Right lobe of liver (tissue), 6 donors: ENCODE measurements at regions not wholly inside any gene's neighbourhood (a gene's known extent, or its start where the extent isn't known, plus 50 kb on each side); places are given as distances from the start of the nearest gene placed in this dataset.

ENCODE experiments used
- ATAC-seq, 4 donors: fragments of 200-7000 bp; cut with Tn5 transposase; one replicate each; pipeline ENCODE4 v1.9.1; 2020; ENCODE audit warnings: mild to moderate bottlenecking in 4 of 4, moderate library complexity in 4 of 4
- DNase-seq, 3 donors: peaks; one replicate each; pipeline ENCODE4 v3.0.0-alpha.2; 2020
- H3K27ac ChIP-seq, 3 donors: fragments of 200-600 bp; one replicate each; pipeline ENCODE4 v1.8.0; 2022
- H3K27me3 ChIP-seq, 2 donors: fragments of 200-600 bp; one replicate each; pipeline ENCODE4 v1.8.0; 2022
- H3K36me3 ChIP-seq, 4 donors: fragments of 200-600 bp; sonication (generic) in 1 of 4; one replicate each; pipeline versions ENCODE4 v1.5.1 to v1.8.0; 2017 to 2022; ENCODE audit warnings: control low read depth in 1 of 4
- H3K4me1 ChIP-seq, 4 donors: fragments of 200-600 bp; sonication (generic) in 1 of 4; one replicate each; pipeline versions ENCODE4 v1.5.1 to v1.8.0; 2017 to 2022; ENCODE audit warnings: control low read depth in 1 of 4
- H3K4me3 ChIP-seq, 3 donors: fragments of 200-600 bp; one replicate each; pipeline ENCODE4 v1.8.0; 2022
- H3K9me3 ChIP-seq, 4 donors: fragments of 200-600 bp; sonication (generic) in 1 of 4; one replicate each; pipeline versions ENCODE4 v1.5.1 to v1.8.0; 2017 to 2022; ENCODE audit warnings: control low read depth in 1 of 4
- POLR2A ChIP-seq: fragments of 450-650 bp; IDR thresholded peaks from one replicate; pipeline ENCODE4 v1.6.1; 2017; ENCODE audit warnings: antibody characterized with exemption, mild to moderate bottlenecking
- WGBS: methylation state at CpG from one replicate; pipeline ENCODE4 v1.1.6; 2018; ENCODE audit warnings: low coverage, low lambda C conversion rate; ENCODE audit not compliant: insufficient coverage; ENCODE audit errors: missing lambda C conversion rate; 5-methylcytosine and 5-hydroxymethylcytosine counted together
- intact Hi-C, 2 donors: fragments of 100-400 bp; cut with DNase I; formaldehyde crosslinking; loops; one replicate each; pipeline versions ENCODE4 v1.11.2 to v1.14.1; 2022
- TF ChIP-seq, protein P1 (sequence below), 4 donors: fragments of 200-600 bp in 3 of 4; fragments of 450-650 bp in 1 of 4; IDR thresholded peaks; one replicate each; pipeline versions ENCODE4 v1.5.1 to v1.8.0; 2016 to 2022; ENCODE audit warnings: antibody characterized with exemption in 4 of 4, mild to moderate bottlenecking in 2 of 4
- donor health status: DM: no; HTN: yes; CAD: no.
- donor health status: DM: no; HTN: no; CAD: no.
- donor health status: DM: no; HTN: no; CAD: no.
- donor health status: DM: no; HTN: yes; CAD: no.
- donor health status: DM: no; HTN: yes; CAD: no.

DNA sequence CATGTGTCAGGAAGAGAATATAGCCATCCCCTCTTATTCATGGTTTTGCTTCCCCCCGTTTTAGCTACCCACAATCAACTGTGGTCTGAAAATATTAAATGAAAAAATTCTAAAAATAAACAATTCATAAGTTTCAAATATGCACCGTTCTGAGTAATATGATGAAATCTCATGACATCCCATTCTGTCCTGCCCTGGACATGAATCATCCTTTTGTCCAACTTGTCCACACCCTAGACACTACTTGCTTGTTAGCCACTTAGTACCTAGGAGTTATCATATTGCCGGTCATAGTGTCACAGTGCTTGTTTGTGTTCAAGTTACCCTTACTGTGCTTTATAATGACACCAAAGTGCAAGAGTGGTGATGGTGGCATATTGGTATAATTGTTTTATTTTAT lies 113.5 kb downstream of the CAAP1 start:
- Histone ChIP-seq H3K27me3 (no peaks in the 10 kb centered on the region), H3K36me3 (no peaks in the 10 kb centered on the region), H3K4me3 (no peak overlapping the region), H3K9me3 (no peaks in the 10 kb centered on the region), H3K4me1 (no peaks in the 10 kb centered on the region), H3K27ac (no peak overlapping the region)
- intact Hi-C loops: no loop called here
- ATAC-seq (no peak), DNase-seq (no peak)
- TF ChIP-seq POLR2A: no peak
- 78% methylated on average over 2 of the region's 3 CpGs for WGBS

DNA sequence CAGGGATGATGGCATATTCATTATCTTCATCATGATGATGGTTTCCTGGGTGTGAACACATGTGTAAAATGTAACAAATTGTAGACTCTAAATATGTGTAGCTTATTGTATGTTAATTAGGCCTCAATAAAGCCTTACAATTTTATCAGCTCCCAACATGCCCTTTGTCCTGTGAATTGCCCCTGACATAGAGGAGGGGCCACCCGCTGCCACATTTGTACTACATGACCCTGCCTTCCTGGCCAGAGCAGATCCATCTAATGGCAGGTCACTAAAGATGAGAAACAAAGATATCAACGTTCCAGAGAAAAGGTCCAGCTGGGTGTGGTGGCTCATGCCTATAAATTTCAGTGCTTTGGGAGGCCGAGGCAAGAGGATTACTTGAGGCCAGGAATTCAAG lies 117.2 kb downstream of the CAAP1 start:
- 59% methylated on average over 3 of the region's 3 CpGs for WGBS
- TF ChIP-seq POLR2A: no peak
- TF ChIP-seq, protein P1, sequence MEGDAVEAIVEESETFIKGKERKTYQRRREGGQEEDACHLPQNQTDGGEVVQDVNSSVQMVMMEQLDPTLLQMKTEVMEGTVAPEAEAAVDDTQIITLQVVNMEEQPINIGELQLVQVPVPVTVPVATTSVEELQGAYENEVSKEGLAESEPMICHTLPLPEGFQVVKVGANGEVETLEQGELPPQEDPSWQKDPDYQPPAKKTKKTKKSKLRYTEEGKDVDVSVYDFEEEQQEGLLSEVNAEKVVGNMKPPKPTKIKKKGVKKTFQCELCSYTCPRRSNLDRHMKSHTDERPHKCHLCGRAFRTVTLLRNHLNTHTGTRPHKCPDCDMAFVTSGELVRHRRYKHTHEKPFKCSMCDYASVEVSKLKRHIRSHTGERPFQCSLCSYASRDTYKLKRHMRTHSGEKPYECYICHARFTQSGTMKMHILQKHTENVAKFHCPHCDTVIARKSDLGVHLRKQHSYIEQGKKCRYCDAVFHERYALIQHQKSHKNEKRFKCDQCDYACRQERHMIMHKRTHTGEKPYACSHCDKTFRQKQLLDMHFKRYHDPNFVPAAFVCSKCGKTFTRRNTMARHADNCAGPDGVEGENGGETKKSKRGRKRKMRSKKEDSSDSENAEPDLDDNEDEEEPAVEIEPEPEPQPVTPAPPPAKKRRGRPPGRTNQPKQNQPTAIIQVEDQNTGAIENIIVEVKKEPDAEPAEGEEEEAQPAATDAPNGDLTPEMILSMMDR (IDR thresholded peaks at IDR 0.05): no peak

DNA sequence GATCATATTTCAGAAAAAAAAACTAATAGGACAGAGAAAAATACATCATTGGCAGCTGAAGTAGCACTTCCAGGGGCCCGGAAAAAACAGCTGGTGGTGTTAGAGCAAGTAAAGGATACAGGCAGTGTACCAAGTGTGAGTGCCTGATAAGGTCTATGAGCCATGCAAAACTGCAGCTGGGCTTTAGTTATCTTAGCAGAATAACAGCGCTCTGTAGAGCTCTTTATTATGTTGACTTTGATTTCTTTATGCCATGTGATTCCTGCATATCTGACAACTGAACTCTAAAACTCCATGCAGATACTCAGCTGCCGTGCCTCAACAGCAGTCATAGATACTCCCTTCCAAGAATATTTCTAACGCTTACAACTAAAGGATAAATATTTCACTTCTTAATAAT lies 119.5 kb downstream of the CAAP1 start:
- Histone ChIP-seq H3K27ac (no peak overlapping the region), H3K27me3 (no peaks in the 10 kb centered on the region), H3K4me3 (no peak overlapping the region), H3K9me3 (no peaks in the 10 kb centered on the region), H3K4me1 (no peaks in the 10 kb centered on the region), H3K36me3 (no peaks in the 10 kb centered on the region)
- DNase-seq (no peak), ATAC-seq (no peak)
- WGBS: 65% methylated on average over 4 of the region's 4 CpGs
- TF ChIP-seq, protein P1 (IDR thresholded peaks at IDR 0.05): no peak
- no peak for TF ChIP-seq POLR2A
- intact Hi-C loops: no loop called here

More for the DNA sequence above, 117.2 kb downstream of the CAAP1 start:
- Histone ChIP-seq H3K9me3 (no peaks in the 10 kb centered on the region), H3K27ac (no peak overlapping the region), H3K4me3 (no peak overlapping the region), H3K36me3 (no peaks in the 10 kb centered on the region), H3K4me1 (no peaks in the 10 kb centered on the region), H3K27me3 (no peaks in the 10 kb centered on the region)
- DNase-seq: no peak
- ATAC-seq: no peak
- intact Hi-C loops: no loop called here

DNA sequence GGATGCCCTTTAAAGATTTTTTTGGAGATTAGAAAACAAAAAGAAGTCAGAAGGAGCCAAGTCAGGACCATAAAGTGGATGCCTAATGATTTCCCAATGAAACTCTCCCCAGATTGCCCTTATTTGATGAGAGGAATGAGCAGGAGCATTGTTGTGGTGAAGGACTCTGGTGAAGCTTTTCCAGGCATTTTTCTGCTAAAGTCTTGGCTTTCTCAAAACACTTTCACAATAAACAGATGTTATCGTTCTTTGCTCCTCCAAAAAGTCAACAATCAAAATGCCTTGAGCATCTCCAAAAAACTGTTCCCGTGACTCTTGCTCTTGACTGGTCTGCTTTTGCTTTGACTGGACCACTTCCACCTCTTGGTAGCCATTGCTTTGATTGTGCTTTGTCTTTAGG lies 121.8 kb downstream of the CAAP1 start:
- TF ChIP-seq, protein P1 (IDR thresholded peaks at IDR 0.05): no peak
- Histone ChIP-seq H3K27ac (no peak overlapping the region), H3K27me3 (no peaks in the 10 kb centered on the region), H3K4me1 (no peaks in the 10 kb centered on the region), H3K4me3 (no peak overlapping the region), H3K36me3 (no peaks in the 10 kb centered on the region), H3K9me3 (no peaks in the 10 kb centered on the region)
- no peak for DNase-seq
- 53% methylated on average over 2 of the region's 2 CpGs for WGBS
- ATAC-seq: no peak
- intact Hi-C loops: no loop called here

DNA sequence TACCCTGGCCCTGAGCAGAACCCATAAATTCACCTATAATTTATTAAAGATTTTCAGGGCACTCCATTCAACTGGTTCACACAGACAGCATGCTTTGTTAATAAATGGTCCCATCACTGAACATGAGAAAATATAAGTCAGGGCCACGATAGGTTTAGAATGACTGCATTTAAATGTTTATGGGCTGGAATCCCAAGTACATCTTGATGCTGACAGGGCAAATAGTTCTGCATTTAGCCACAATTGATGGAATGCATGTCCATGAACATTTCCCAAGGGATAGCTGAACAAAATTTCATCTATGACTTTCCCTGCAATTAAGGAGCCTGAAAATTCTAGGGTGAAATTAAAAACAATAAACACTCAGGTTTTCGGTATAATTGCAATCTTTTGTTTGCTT lies 124.5 kb downstream of the CAAP1 start:
- no peaks in the 10 kb centered on the region for H3K36me3 ChIP-seq
- H3K27me3 ChIP-seq: no peaks in the 10 kb centered on the region
- H3K27ac ChIP-seq: no peak overlapping the region
- H3K4me3 ChIP-seq: no peak overlapping the region
- no peak for TF ChIP-seq POLR2A
- TF ChIP-seq, protein P1 (IDR thresholded peaks at IDR 0.05): no peak
- DNase-seq (no peak), ATAC-seq (no peak)
- no peaks in the 10 kb centered on the region for H3K9me3 ChIP-seq
- 59% methylated on average over 2 of the region's 2 CpGs for WGBS
- intact Hi-C loops: no loop called here
- H3K4me1 ChIP-seq: no peaks in the 10 kb centered on the region
